ENCODE measurements at regions not wholly inside any gene's neighbourhood (a gene's known extent, or its start where the extent isn't known, plus 50 kb on each side); places are given as distances from the start of the nearest gene placed in this dataset.

GRCh38 chr2:23235292-23235691 is 149.7 kb upstream of the KLHL29 start:
- no peak for TF ChIP-seq CTCF (IDR thresholded peaks at IDR 0.05)
- no peak for TF ChIP-seq POLR2A (IDR thresholded peaks at IDR 0.05)
